Activated naive CD4-positive, alpha-beta T cell treated with anti-CD3 and anti-CD28 coated beads, Interleukin-2, amount 50 U/mL, for 24 hours (primary cell): ENCODE measurements at regions not wholly inside any gene's neighbourhood (a gene's known extent, or its start where the extent isn't known, plus 50 kb on each side); places are given as distances from the start of the nearest gene placed in this dataset.

Experiments used
- H3K27ac Mint-ChIP-seq: one replicate; pipeline ENCODE4 v1.8.0; 2021; ENCODE audit warnings: mild to moderate bottlenecking, mixed read lengths
- H3K27me3 Mint-ChIP-seq: one replicate; pipeline ENCODE4 v1.8.0; 2021; ENCODE audit warnings: mixed read lengths
- H3K36me3 Mint-ChIP-seq: one replicate; pipeline ENCODE4 v1.8.0; 2021; ENCODE audit warnings: mixed read lengths
- H3K4me1 Mint-ChIP-seq: one replicate; pipeline ENCODE4 v1.8.0; 2021; ENCODE audit warnings: mixed read lengths
- H3K4me3 Mint-ChIP-seq: one replicate; pipeline ENCODE4 v1.8.0; 2021; ENCODE audit warnings: mild to moderate bottlenecking, mixed read lengths
- H3K9me3 Mint-ChIP-seq: one replicate; pipeline ENCODE4 v1.8.0; 2021; ENCODE audit warnings: mixed read lengths

DNA sequence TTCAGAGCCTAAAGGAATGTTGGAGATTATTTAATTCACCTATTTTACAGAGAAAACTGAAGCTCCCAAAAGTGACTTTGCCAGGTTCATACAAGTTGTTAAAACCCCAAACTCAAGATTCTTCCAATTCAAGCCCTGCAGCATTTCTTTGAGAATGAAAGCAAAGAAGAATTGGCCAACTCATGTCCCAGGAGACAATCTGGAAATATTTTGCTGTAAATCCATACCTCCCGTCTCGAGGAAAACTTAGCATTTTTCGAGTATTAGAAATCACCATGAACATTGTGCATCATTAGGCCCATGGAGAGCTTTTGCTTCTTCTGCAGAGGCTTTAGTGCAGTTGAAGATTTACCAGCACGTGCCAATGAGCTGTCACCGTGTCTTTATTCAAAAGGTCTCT is 176.4 kb upstream of the KCNJ16 start:
- Mint-ChIP-seq H3K27me3 (no peaks in the 10 kb centered on the region), H3K4me1 (no peaks in the 10 kb centered on the region), H3K4me3 (no peak overlapping the region), H3K27ac (no peak overlapping the region), H3K36me3 (no peaks in the 10 kb centered on the region), H3K9me3 (no peaks in the 10 kb centered on the region)

DNA sequence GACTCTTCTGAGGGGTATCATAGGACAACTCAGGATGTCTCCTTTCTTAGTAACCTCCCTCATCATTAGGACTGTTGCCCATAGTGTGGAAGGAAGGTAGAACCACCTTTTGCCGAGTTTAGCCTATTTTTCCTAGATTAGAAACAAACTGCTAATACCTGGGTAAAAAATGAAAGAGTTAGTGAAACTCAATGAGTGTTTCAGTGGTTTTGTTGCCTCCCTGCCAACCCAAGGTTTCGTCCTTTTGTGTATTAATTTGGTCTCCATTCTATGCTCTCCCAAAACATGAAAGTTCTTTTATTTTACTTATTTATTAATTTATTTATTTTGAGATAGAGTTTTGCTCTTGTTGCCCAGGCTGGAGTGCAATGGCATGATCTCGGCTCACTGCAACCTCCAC is 174.9 kb upstream of the KCNJ16 start:
- no peaks in the 10 kb centered on the region for H3K36me3 Mint-ChIP-seq
- no peaks in the 10 kb centered on the region for H3K4me1 Mint-ChIP-seq
- no peaks in the 10 kb centered on the region for H3K27me3 Mint-ChIP-seq
- no peak overlapping the region for H3K27ac Mint-ChIP-seq
- H3K9me3 Mint-ChIP-seq = no peaks in the 10 kb centered on the region
- no peak overlapping the region for H3K4me3 Mint-ChIP-seq

DNA sequence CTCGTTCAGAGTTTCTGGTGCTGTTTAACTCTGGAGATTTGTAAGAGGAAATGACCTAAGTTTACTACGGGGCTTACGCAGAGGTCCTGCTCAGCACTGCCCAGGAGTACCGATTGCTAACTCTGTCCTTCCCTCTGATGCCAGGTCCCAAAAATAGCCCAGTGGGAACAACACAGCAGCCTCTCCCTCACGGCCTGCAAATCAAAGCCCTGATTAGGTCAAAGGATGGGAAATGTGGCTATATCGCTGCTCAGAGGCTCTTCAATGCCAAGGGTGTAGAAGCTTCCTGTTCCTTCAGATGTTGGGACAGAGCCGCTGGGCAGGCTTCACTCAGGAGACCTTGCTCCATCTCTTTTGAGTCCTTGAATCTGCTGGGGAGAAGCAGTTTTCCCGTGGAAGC is 174.2 kb upstream of the KCNJ16 start:
- Mint-ChIP-seq H3K36me3 (no peaks in the 10 kb centered on the region), H3K4me1 (no peaks in the 10 kb centered on the region), H3K27ac (no peak overlapping the region), H3K27me3 (no peaks in the 10 kb centered on the region), H3K4me3 (no peak overlapping the region), H3K9me3 (no peaks in the 10 kb centered on the region)

DNA sequence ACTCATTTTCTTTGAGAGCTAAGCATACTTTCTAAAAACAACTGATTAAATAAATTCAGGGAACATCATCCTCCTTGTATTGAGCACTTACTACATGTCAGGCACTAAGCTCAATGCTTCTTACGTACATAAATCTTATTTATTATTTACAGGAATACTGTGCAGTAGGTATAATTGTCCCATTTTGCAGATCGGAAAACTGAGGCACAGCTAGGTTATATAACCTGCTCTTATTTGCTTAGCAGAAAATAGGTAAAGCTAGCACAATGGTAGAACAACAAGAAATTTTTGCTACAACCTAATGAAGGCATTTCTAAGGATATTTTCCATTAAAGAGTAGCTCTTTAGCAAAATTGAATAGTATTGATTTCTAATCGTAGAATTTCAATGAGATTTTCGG is 168.7 kb upstream of the KCNJ16 start:
- no peaks in the 10 kb centered on the region for H3K9me3 Mint-ChIP-seq
- H3K4me1 Mint-ChIP-seq = no peaks in the 10 kb centered on the region
- H3K4me3 Mint-ChIP-seq = no peak overlapping the region
- H3K27ac Mint-ChIP-seq = no peak overlapping the region
- no peaks in the 10 kb centered on the region for H3K27me3 Mint-ChIP-seq
- H3K36me3 Mint-ChIP-seq = no peaks in the 10 kb centered on the region

DNA sequence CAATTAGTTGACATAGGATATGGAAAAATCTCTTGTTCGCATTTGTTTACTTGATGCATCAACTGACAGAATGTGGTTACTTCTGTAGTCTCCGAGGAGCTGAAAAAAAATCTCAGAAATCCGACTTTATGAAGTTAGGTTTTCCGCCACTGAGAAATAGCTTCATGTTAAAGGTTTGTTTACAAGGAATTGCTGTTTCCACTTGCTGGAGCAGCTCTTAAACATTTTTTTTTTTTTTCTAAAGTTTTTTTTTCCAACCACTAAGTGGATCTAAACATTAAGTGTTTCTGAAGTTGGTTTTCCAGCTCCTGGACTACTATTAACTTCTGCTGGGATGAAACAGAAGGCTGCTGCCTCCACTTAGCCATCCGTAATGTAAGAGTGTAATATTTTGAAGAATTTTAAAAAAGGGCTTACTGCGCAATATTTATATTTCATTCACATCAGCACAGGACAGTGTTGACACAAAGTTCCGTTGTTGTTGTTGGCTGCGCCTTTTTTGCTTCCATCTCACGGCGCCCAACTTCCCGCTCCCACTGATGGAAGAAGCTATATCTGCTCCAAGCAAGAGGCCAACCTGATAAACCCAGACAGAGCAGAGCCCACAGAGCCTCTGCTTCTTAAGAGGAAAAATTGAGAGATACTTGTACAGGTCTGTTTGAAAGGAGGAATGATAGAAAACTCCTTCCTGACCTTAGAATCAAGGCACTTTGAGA is 167.7 kb upstream of the KCNJ16 start:
- no peak overlapping the region for H3K27ac Mint-ChIP-seq
- no peak overlapping the region for H3K4me3 Mint-ChIP-seq
- no peaks in the 10 kb centered on the region for H3K36me3 Mint-ChIP-seq
- H3K27me3 Mint-ChIP-seq = no peaks in the 10 kb centered on the region
- H3K9me3 Mint-ChIP-seq = no peaks in the 10 kb centered on the region
- H3K4me1 Mint-ChIP-seq = no peaks in the 10 kb centered on the region

DNA sequence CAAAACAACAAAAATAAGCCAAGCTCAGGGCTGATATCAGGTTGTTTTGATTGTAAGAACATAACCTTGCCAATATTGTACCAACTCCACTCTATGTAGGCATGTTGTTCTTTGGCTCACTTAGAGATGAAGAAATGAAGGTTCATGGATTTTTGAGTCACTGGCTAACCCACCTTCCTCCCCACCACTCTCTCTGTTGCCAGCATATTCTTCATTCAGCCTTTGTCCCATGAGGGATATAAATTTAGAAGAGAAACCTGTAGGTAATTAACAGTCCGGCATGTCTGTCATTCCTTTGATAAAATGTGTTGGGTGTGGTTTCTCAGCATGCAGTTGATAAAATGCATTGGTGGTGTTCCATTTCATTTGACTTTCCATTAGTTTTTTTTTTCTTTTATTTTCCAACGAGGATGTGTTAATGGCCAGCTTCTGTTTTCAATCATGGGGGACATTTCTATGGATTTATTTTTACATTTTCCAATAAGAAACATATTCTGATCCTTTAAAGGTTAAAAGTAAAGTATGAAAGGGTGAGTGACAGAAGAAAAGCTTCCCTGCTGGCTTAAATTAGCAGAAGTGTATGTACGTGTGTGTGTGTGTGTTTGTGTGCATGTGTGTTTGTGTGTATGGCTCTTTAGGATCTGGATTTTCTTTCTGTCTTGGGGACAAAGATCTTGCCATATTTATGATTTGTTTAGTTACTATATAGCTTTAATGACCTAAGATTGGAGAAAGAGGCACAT is 166.2 kb upstream of the KCNJ16 start:
- Mint-ChIP-seq H3K4me1 (no peaks in the 10 kb centered on the region), H3K36me3 (no peaks in the 10 kb centered on the region), H3K27me3 (no peaks in the 10 kb centered on the region)

DNA sequence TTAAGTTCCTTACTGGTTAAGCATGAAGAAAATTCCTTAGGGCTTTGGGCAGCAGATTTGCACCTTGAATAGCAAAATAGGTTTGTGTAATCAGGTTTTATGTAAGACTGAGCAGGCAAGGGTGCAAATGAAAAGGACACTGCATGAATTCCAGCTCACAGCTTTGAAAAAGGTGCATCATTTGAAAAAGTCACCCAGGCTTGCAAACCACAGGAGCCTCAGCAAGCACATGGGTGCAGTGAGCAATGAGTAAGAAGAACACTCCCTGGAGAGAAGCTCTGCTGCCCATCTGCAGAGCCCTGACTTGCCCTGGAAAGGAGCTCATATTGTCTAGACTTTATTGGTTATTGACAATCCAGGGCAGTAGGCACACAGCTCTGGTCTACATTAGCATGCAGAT is 165.6 kb upstream of the KCNJ16 start:
- H3K9me3 Mint-ChIP-seq = no peaks in the 10 kb centered on the region

More for the DNA sequence above, 166.2 kb upstream of the KCNJ16 start:
- Mint-ChIP-seq H3K4me3 (no peak overlapping the region), H3K27ac (no peak overlapping the region), H3K9me3 (no peaks in the 10 kb centered on the region)

DNA sequence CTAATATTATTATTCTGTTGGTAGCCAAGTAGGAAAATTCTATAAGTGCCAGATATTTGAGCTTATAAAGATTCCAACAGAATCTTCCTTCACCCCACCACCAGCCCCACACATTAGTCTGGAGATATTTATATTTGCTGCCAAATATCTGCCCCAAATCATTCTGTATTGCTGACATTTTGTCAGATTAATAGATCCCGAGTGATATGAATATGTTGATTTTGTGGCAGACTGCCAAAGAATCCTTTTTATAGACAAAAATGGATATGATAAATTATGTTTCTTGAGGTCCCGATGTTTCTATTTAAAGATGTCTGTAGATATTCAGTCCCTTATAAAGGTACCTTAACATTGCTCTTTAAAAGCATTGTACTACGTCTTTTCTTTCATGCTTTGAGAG is 162.2 kb upstream of the KCNJ16 start:
- Mint-ChIP-seq H3K27ac (no peak overlapping the region), H3K4me1 (no peaks in the 10 kb centered on the region), H3K9me3 (no peaks in the 10 kb centered on the region), H3K36me3 (no peaks in the 10 kb centered on the region), H3K4me3 (no peak overlapping the region), H3K27me3 (no peaks in the 10 kb centered on the region)

More for the DNA sequence above, 165.6 kb upstream of the KCNJ16 start:
- Mint-ChIP-seq H3K27me3 (no peaks in the 10 kb centered on the region), H3K27ac (no peak overlapping the region), H3K36me3 (no peaks in the 10 kb centered on the region), H3K4me1 (no peaks in the 10 kb centered on the region), H3K4me3 (no peak overlapping the region)

DNA sequence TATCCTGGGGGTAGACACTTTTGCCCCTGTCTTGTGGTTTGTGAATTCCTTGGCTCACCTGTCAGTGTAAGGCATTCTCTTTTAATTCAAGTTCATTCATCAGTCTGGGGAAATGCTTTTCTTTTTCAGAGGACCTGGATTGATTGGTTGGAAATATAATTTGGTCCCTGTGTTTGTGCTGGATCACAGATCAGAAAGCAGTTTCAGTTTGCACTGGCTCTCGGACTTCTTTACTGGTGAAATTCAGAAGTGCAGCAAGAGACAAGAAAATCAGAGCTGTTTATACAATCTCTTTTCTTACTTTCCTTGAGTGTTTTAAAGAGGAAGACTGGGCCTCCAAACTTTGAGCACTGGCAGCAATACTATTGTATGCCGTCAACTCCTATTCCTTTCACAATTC is 161.8 kb upstream of the KCNJ16 start:
- Mint-ChIP-seq H3K27ac (no peak overlapping the region), H3K27me3 (no peaks in the 10 kb centered on the region), H3K9me3 (no peaks in the 10 kb centered on the region), H3K36me3 (no peaks in the 10 kb centered on the region), H3K4me3 (no peak overlapping the region), H3K4me1 (no peaks in the 10 kb centered on the region)

DNA sequence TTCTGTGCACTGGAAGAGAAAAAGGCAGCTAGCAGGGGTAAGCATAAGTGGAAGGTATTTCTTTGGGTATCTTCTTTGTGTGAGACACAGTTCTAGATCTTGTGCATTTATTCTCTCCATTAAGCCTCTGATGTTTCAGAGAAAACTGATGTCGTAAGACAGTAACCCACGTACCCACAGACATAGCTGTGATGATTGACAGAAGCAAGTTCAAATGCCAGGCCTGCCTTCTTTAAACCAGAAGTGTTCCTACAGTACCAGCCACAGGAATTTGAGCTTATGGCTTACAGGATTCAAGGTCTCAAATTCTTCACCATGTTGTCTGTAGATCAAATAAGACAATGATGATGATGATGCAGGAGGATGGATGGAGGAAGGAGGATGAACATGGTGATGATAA is 161.4 kb upstream of the KCNJ16 start:
- no peak overlapping the region for H3K27ac Mint-ChIP-seq
- H3K9me3 Mint-ChIP-seq = peaks cover 2% of the 10 kb centered on the region
- H3K4me1 Mint-ChIP-seq = no peaks in the 10 kb centered on the region
- no peak overlapping the region for H3K4me3 Mint-ChIP-seq
- H3K36me3 Mint-ChIP-seq = no peaks in the 10 kb centered on the region
- no peaks in the 10 kb centered on the region for H3K27me3 Mint-ChIP-seq

DNA sequence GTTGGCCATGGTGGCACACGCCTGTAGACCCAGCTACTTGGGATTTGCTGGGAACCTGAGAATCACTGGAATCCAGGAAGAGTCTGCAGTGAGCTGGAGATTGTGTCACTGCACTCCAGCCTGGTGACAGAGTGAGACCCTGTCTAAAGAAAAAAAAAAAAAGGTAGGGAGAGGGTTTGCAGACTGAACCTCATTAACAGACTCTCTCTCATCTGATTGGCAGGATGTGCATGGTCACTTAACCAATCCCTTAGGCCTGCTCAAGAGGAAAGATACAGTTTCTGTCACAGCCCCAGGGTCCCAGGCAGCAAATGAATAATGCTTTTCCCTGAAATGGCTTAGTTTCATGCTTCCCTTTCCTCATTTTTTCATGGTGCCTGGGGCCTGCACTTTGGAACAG is 160.5 kb upstream of the KCNJ16 start:
- no peaks in the 10 kb centered on the region for H3K36me3 Mint-ChIP-seq
- no peaks in the 10 kb centered on the region for H3K27me3 Mint-ChIP-seq
- no peak overlapping the region for H3K4me3 Mint-ChIP-seq
- H3K9me3 Mint-ChIP-seq = peaks cover 9% of the 10 kb centered on the region
- H3K4me1 Mint-ChIP-seq = no peaks in the 10 kb centered on the region
- no peak overlapping the region for H3K27ac Mint-ChIP-seq

DNA sequence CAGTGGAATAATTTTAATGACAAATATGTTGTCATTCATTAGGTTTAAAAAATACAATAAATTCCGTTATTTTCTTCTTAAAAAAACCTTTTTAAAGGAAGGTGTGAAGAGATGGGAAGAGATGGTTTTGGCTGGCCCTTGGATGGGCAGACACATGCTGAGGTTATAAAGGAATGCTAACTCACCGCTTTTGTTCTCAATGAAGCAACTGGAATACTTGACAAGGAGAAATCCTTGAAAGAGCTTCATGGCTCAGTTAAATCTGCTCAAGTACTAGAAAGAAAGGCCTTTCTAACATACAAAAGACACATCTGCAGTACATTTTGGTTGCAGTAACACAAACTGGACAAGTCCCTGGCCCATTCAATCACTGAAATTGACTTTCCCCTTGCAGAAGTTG is 158.3 kb upstream of the KCNJ16 start:
- Mint-ChIP-seq H3K4me3 (no peak overlapping the region), H3K9me3 (peaks cover 12% of the 10 kb centered on the region), H3K27me3 (no peaks in the 10 kb centered on the region), H3K36me3 (no peaks in the 10 kb centered on the region), H3K4me1 (no peaks in the 10 kb centered on the region), H3K27ac (no peak overlapping the region)

DNA sequence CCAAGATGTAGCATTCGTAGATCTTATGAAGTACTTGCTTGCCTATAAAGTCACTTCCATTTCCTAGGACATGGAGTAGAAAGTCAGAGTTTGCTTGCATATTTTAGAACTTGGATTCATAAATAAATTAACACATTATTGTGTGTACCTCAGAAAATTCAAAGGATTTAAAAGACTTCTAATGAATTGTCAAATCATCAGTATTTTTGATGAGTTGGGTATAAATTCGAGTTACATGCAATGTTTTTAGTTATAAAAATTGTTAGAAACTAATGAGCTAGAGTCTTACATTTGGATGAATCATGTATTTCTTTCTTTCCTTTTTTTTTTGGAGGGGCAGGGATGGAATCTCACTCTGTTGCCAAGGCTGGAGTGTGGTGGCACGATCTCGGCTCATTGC is 156.9 kb upstream of the KCNJ16 start:
- H3K4me3 Mint-ChIP-seq = no peak overlapping the region
- peaks cover 12% of the 10 kb centered on the region for H3K9me3 Mint-ChIP-seq
- H3K27ac Mint-ChIP-seq = no peak overlapping the region
- no peaks in the 10 kb centered on the region for H3K36me3 Mint-ChIP-seq
- no peaks in the 10 kb centered on the region for H3K4me1 Mint-ChIP-seq
- no peaks in the 10 kb centered on the region for H3K27me3 Mint-ChIP-seq

DNA sequence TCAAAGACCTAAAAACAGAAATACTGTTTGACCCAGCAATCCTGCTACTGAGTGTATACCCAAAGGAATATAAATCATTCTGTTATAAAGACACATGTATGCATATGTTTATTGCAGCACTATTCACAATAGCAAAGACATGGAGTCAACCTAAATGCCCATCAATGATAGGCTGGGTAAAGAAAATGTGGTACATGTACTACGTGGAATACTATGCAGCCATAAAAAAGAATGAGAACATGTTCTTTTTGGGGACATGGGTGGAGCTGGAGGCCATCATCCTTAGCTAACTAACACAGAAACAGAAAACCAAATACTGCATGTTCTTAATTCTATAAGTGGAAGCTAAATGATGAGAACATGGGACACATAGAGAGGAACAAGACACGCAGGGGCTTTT is 155.2 kb upstream of the KCNJ16 start:
- Mint-ChIP-seq H3K36me3 (no peaks in the 10 kb centered on the region), H3K9me3 (peaks cover 12% of the 10 kb centered on the region), H3K27ac (no peak overlapping the region), H3K4me1 (no peaks in the 10 kb centered on the region), H3K27me3 (no peaks in the 10 kb centered on the region), H3K4me3 (no peak overlapping the region)

DNA sequence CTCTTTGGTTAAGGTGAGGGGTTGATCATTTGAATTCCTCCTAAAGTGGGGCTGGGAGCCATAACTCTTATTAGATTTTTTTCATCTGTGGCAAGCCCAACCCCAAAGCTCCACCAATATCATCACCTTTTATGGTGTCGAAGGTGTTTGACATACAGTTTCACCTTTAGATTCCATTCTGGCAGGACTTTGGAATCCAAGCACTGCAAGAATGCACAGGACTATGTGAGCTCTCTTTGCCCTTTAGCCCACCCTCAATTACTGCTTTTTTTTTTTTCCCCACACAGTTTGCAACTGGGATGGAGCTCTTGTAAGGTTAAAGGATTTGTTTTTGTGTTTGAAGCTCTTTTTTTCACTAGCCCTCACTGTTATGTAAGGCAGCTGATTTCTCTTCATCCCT is 154.0 kb upstream of the KCNJ16 start:
- Mint-ChIP-seq H3K36me3 (no peaks in the 10 kb centered on the region), H3K27ac (no peak overlapping the region), H3K4me1 (no peaks in the 10 kb centered on the region), H3K9me3 (peaks cover 12% of the 10 kb centered on the region), H3K4me3 (no peak overlapping the region), H3K27me3 (no peaks in the 10 kb centered on the region)

DNA sequence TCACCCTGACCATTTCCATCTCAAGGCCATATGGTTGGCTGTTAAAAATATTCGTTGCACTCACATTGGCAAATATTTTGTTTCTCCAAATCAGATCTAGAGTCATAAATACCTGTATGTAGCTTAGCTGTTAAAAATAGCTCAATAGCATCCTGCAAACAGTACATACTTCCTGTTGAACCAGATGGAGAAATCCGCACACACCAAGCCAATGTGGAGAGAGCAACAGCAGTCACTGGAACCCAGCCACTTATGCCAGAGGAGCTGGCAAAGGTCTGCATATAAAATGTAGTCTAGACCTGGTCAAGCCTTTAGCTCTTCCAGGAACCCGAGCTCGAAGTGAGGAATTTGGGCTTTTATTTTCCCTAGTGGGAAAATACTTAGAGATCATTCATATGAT is 146.4 kb upstream of the KCNJ16 start:
- H3K4me3 Mint-ChIP-seq = no peak overlapping the region
- no peaks in the 10 kb centered on the region for H3K36me3 Mint-ChIP-seq
- H3K4me1 Mint-ChIP-seq = no peaks in the 10 kb centered on the region
- no peak overlapping the region for H3K27ac Mint-ChIP-seq
- H3K27me3 Mint-ChIP-seq = no peaks in the 10 kb centered on the region
- peaks cover 4% of the 10 kb centered on the region for H3K9me3 Mint-ChIP-seq

DNA sequence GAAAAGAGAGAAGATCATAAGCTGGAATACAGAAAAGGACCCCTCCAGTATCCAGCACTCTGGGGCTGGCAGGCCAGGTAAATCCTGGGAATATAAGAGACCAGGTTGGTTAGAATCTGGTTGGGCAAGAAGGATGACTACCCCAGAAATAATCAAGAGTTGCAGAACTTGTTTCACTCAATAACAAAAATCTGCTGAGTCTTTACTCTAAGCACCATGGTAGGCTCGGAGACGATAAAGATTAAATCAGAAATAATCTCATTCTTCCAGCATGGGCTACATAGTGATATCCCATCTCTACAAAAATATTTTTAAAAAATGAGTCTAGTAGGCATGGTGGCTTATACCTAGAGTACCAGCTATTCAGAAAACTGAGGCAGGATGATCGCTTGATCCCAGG is 138.0 kb upstream of the KCNJ16 start:
- Mint-ChIP-seq H3K36me3 (no peaks in the 10 kb centered on the region), H3K4me1 (no peaks in the 10 kb centered on the region), H3K9me3 (peaks cover 4% of the 10 kb centered on the region), H3K27me3 (peaks cover 5% of the 10 kb centered on the region), H3K4me3 (no peak overlapping the region), H3K27ac (no peak overlapping the region)
